H9 (cell line): ENCODE measurements at regions not wholly inside any gene's neighbourhood (a gene's known extent, or its start where the extent isn't known, plus 50 kb on each side); places are given as distances from the start of the nearest gene placed in this dataset.

Source experiments
- DNase-seq: peaks from one replicate; pipeline ENCODE4 v3.0.0-alpha.2; 2017
- H2AFZ ChIP-seq: one replicate; pipeline ENCODE4 v1.6.1; 2013; ENCODE audit warnings: mild to moderate bottlenecking, low read length, control low read depth, moderate library complexity
- H2AK5ac ChIP-seq: 2 replicates; pipeline ENCODE4 v1.6.1; 2013; ENCODE audit warnings: low read length, control low read depth, mixed read lengths; ENCODE audit not compliant: insufficient read length
- H2BK120ac ChIP-seq: one replicate; pipeline ENCODE4 v1.6.1; 2013; ENCODE audit warnings: low read depth, mild to moderate bottlenecking, low read length, control low read depth, inconsistent platforms; ENCODE audit not compliant: poor library complexity, severe bottlenecking
- H2BK12ac ChIP-seq: 2 replicates; pipeline ENCODE4 v1.6.1; 2013; ENCODE audit warnings: low read length, control low read depth, mixed read lengths, low read depth; ENCODE audit not compliant: insufficient read length
- H2BK15ac ChIP-seq: 2 replicates; pipeline ENCODE4 v1.6.1; 2013; ENCODE audit warnings: low read depth, low read length, control low read depth
- H2BK20ac ChIP-seq: one replicate; pipeline ENCODE4 v1.6.1; 2013; ENCODE audit warnings: low read depth, mild to moderate bottlenecking, low read length, control low read depth, inconsistent platforms; ENCODE audit not compliant: poor library complexity, severe bottlenecking
- H2BK5ac ChIP-seq: 2 replicates; pipeline ENCODE4 v1.6.1; 2013; ENCODE audit warnings: low read length, control low read depth, mixed read lengths; ENCODE audit not compliant: insufficient read length
- H3K14ac ChIP-seq: 2 replicates; pipeline ENCODE4 v1.6.1; 2013; ENCODE audit warnings: low read length, control low read depth; ENCODE audit not compliant: insufficient read depth
- H3K18ac ChIP-seq: 2 replicates; pipeline ENCODE4 v1.6.1; 2013; ENCODE audit warnings: low read depth, mild to moderate bottlenecking, mixed read lengths, low read length, control low read depth; ENCODE audit not compliant: insufficient read length
- H3K23ac ChIP-seq: 2 replicates; pipeline ENCODE4 v1.6.1; 2013; ENCODE audit warnings: low read length, control low read depth, mixed read lengths, low read depth; ENCODE audit not compliant: insufficient read length
- H3K23me2 ChIP-seq: 2 replicates; pipeline ENCODE4 v1.6.1; 2013; ENCODE audit warnings: low read depth, mild to moderate bottlenecking, mixed read lengths, low read length, control low read depth; ENCODE audit not compliant: insufficient read length, poor library complexity, severe bottlenecking
- H3K27ac ChIP-seq: 2 replicates; pipeline ENCODE4 v1.5.1; 2013; ENCODE audit warnings: low read length, control low read depth, mixed read lengths, low read depth; ENCODE audit not compliant: insufficient read length
- H3K27me3 ChIP-seq: 2 replicates; pipeline ENCODE4 v1.6.1; 2013; ENCODE audit warnings: low read length, control low read depth, inconsistent platforms; ENCODE audit not compliant: insufficient read depth
- H3K4ac ChIP-seq: 2 replicates; pipeline ENCODE4 v1.6.1; 2013; ENCODE audit warnings: low read depth, mild to moderate bottlenecking, control low read depth, inconsistent platforms, low read length, moderate library complexity
- H3K4me1 ChIP-seq: 2 replicates; pipeline ENCODE4 v1.6.1; 2013; ENCODE audit warnings: low read length, control low read depth, inconsistent platforms; ENCODE audit not compliant: insufficient read depth
- H3K4me2 ChIP-seq: 2 replicates; pipeline ENCODE4 v1.6.1; 2013; ENCODE audit warnings: low read length, control low read depth, mixed read lengths; ENCODE audit not compliant: insufficient read length, insufficient read depth
- H3K56ac ChIP-seq: 2 replicates; pipeline ENCODE4 v1.6.1; 2013; ENCODE audit warnings: low read depth, mild to moderate bottlenecking, mixed read lengths, low read length, control low read depth; ENCODE audit not compliant: insufficient read length
- H3K79me1 ChIP-seq: 2 replicates; pipeline ENCODE4 v1.6.1; 2013; ENCODE audit warnings: low read depth, mild to moderate bottlenecking, moderate library complexity, low read length, control low read depth, inconsistent platforms; ENCODE audit not compliant: insufficient read depth, poor library complexity, severe bottlenecking
- H3K79me2 ChIP-seq: 2 replicates; pipeline ENCODE4 v1.6.1; 2013; ENCODE audit warnings: low read length, control low read depth, inconsistent platforms; ENCODE audit not compliant: insufficient read depth
- H3K9ac ChIP-seq: 2 replicates; pipeline ENCODE4 v1.6.1; 2013; ENCODE audit warnings: low read length, control low read depth, mixed read lengths; ENCODE audit not compliant: insufficient read length; ENCODE audit errors: extremely low read depth
- H3K9me3 ChIP-seq: one replicate; pipeline ENCODE4 v1.6.1; 2013; ENCODE audit warnings: low read depth, low read length, inconsistent platforms; ENCODE audit not compliant: control insufficient read depth
- H3T11ph ChIP-seq: one replicate; pipeline ENCODE4 v1.6.1; 2013; ENCODE audit warnings: mild to moderate bottlenecking, low read length, control low read depth, inconsistent platforms
- H4K20me1 ChIP-seq: one replicate; pipeline ENCODE4 v1.6.1; 2013; ENCODE audit not compliant: control insufficient read depth, insufficient read length, insufficient read depth
- H4K5ac ChIP-seq: 2 replicates; pipeline ENCODE4 v1.6.1; 2013; ENCODE audit warnings: low read depth, mild to moderate bottlenecking, mixed read lengths, low read length, control low read depth; ENCODE audit not compliant: insufficient read length
- H4K8ac ChIP-seq: replicated peaks from 2 replicates; pipeline ENCODE4 v1.6.1; 2013; ENCODE audit warnings: low read length, control low read depth, mixed read lengths, low read depth; ENCODE audit not compliant: insufficient read length
- H4K91ac ChIP-seq: 2 replicates; pipeline ENCODE4 v1.6.1; 2013; ENCODE audit warnings: low read depth, mild to moderate bottlenecking, moderate library complexity, mixed read lengths, low read length, control low read depth; ENCODE audit not compliant: insufficient read length
- H3K27ac Mint-ChIP-seq, 3 experiments: 2 replicates in 2 of 3; 3 replicates in 1 of 3; pipeline ENCODE4 v1.8.0; 2020 to 2021; ENCODE audit warnings: mixed read lengths in 3 of 3, mild to moderate bottlenecking in 1 of 3, moderate library complexity in 1 of 3
- H3K27me3 Mint-ChIP-seq: 2 replicates; pipeline ENCODE4 v1.8.0; 2021; ENCODE audit warnings: low read depth, mild to moderate bottlenecking, moderate library complexity, mixed read lengths
- H3K36me3 Mint-ChIP-seq, 3 experiments: 2 replicates in 2 of 3; 3 replicates in 1 of 3; pipeline ENCODE4 v1.8.0; 2020 to 2021; ENCODE audit warnings: low read depth in 3 of 3, mixed read lengths in 3 of 3; ENCODE audit not compliant: insufficient read depth in 1 of 3
- H3K4me1 Mint-ChIP-seq, 2 experiments: 2 replicates each; pipeline ENCODE4 v1.8.0; 2020; ENCODE audit warnings: mixed read lengths in 2 of 2
- H3K4me3 Mint-ChIP-seq, 2 experiments: 2 replicates in 1 of 2; 3 replicates in 1 of 2; pipeline ENCODE4 v1.8.0; 2020 to 2021; ENCODE audit warnings: mild to moderate bottlenecking in 2 of 2, mixed read lengths in 2 of 2, moderate library complexity in 1 of 2
- H3K9me3 Mint-ChIP-seq, 2 experiments: 2 replicates in 1 of 2; 3 replicates in 1 of 2; pipeline ENCODE4 v1.8.0; 2020; ENCODE audit warnings: mild to moderate bottlenecking in 2 of 2, mixed read lengths in 2 of 2, moderate library complexity in 1 of 2
- WGBS: extraction: QIAGEN DNeasy Blood & Tissue Kit; methylation state at CpG from one replicate; pipeline ENCODE4 v1.1.7; 2013; ENCODE audit warnings: missing lambda C conversion rate, low lambda C conversion rate, mixed read lengths; ENCODE audit not compliant: insufficient read length; ENCODE audit errors: extremely low coverage; 5-methylcytosine and 5-hydroxymethylcytosine counted together
- TF ChIP-seq, protein P1 (sequence below): fragments of 200-600 bp; sonication (generic); conservative IDR thresholded peaks from 3 replicates; pipeline ENCODE4 v1.8.0; 2021; ENCODE audit warnings: antibody characterized with exemption, mild to moderate bottlenecking

DNA sequence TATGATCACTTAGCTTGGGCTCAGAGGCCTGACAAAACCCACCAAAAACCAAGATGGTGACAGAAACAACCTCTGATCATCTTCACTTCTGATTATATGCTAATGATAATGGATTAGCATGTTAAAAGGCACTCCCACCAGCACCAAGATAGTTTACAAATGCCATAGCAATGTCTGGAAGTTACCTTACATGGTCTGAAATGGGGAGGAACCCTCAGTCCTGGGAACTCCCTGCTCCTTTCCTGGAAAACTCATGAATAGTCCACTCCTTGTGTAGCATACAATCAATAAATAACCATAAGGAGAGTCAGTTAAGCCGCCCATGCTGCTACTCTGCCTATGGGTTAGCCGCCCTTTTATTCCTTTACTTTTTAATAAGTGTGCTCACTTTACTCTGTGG, 120.0 kb upstream of the HS3ST4 start:
- Mint-ChIP-seq H3K4me3 (no peak overlapping the region), H3K4me1 (peaks cover 23 to 28% of the 10 kb centered on the region in 2 experiments), H3K9me3 (peaks cover 19 to 20% of the 10 kb centered on the region in 2 experiments), H3K36me3 (peaks cover 7 to 25% (median 18%) of the 10 kb centered on the region in 3 experiments), H3K27ac (no peak overlapping the region), H3K27me3 (peaks cover 6% of the 10 kb centered on the region)
- H2AK5ac ChIP-seq: no peak overlapping the region
- H4K91ac ChIP-seq: no peak overlapping the region
- DNase-seq: no peak
- H3K56ac ChIP-seq: no peak overlapping the region
- no peak overlapping the region for H2AFZ ChIP-seq
- H4K5ac ChIP-seq: no peak overlapping the region
- no peak overlapping the region for H2BK12ac ChIP-seq
- H3K9me3 ChIP-seq: no peaks in the 10 kb centered on the region
- H2BK20ac ChIP-seq: no peak overlapping the region
- no peak overlapping the region for H4K8ac ChIP-seq
- no peaks in the 10 kb centered on the region for H3K23me2 ChIP-seq
- H3K27ac ChIP-seq: no peak overlapping the region
- H3K79me2 ChIP-seq: no peaks in the 10 kb centered on the region
- H3K14ac ChIP-seq: no peak overlapping the region
- H4K20me1 ChIP-seq: no peaks in the 10 kb centered on the region
- H3K4me1 ChIP-seq: no peaks in the 10 kb centered on the region
- WGBS: no CpG with 5 or more reads among the region's 2 CpGs
- no peak overlapping the region for H3K18ac ChIP-seq
- H3K27me3 ChIP-seq: no peaks in the 10 kb centered on the region
- H3K4ac ChIP-seq: no peak overlapping the region
- H3T11ph ChIP-seq: no peak overlapping the region
- H2BK5ac ChIP-seq: no peak overlapping the region
- no peak overlapping the region for H2BK15ac ChIP-seq
- no peak overlapping the region for H3K4me2 ChIP-seq
- H3K23ac ChIP-seq: no peak overlapping the region
- H3K79me1 ChIP-seq: no peaks in the 10 kb centered on the region
- TF ChIP-seq, protein P1, sequence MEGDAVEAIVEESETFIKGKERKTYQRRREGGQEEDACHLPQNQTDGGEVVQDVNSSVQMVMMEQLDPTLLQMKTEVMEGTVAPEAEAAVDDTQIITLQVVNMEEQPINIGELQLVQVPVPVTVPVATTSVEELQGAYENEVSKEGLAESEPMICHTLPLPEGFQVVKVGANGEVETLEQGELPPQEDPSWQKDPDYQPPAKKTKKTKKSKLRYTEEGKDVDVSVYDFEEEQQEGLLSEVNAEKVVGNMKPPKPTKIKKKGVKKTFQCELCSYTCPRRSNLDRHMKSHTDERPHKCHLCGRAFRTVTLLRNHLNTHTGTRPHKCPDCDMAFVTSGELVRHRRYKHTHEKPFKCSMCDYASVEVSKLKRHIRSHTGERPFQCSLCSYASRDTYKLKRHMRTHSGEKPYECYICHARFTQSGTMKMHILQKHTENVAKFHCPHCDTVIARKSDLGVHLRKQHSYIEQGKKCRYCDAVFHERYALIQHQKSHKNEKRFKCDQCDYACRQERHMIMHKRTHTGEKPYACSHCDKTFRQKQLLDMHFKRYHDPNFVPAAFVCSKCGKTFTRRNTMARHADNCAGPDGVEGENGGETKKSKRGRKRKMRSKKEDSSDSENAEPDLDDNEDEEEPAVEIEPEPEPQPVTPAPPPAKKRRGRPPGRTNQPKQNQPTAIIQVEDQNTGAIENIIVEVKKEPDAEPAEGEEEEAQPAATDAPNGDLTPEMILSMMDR: no peak
- no peak overlapping the region for H2BK120ac ChIP-seq
- no peak overlapping the region for H3K9ac ChIP-seq
